Suppressor macrophage treated with lipopolysaccharide for 4 hours (primary cell): ENCODE measurements at regions not wholly inside any gene's neighbourhood (a gene's known extent, or its start where the extent isn't known, plus 50 kb on each side); places are given as distances from the start of the nearest gene placed in this dataset.
"Not testable (repeated sequence)": the region's sequence is repeated elsewhere in the genome, so short reads cannot be mapped to it uniquely, and the experiment has no call there.

ENCODE experiments used
- DNase-seq: peaks from one replicate; pipeline ENCODE4 v3.0.0-alpha.2; 2020

DNA sequence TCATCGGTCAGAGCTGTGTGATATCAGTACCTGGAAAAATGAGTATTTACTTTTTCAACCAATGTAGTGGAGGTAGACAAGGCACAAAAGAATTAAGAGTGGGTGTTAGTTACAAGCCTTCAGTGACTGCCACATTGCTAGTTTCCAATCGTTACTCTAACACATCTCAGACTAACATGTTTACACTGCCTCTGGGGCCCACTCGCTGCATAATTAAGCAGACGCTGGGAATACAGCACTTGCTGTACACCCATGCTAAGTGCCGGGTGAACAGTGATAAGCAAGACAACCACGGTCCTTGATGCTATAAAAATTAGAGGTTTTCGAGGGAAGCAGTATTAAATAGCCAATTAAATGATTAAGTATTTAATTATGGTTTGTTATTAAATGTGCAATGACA, 1147.6 kb downstream of the AACS start:
- no peak for DNase-seq

DNA sequence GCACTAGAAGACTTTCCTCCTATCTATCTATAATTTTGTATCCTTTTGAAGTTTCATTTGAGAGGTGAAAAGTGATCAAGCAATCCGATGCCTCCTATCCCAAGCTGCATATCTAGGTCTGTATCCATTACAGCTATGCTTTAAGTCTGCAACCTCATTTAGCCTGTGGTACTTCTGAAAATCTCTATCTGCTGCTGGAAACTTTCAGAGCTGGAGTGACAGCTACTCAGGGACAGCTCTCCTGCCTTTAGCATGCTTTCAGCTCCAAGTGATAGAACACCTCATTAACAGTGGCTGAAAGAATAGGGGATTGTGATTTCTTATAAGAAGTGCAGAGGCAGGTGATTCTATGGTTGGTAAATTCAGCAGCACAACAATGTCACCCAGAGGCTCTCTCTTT, 1153.5 kb downstream of the AACS start:
- no peak for DNase-seq

DNA sequence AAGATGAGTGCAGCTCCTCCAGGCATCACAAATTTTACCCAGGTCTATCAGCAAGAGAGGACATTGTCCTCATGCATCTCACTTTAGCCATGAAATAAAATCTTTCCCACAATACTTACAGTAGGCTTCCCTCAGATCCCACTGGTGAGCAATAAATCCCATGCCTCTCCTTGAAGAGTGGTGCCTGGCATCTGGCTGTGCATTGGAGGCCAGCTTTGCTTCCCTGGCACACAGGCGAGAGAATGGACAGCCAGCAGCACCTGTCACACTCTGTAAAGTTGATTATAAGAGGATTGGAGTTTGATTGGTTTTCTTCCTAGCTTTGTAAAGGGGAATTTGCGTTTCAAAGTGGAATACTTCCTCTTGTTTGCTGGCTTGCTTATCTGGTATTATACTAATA, 1153.9 kb downstream of the AACS start:
- no peak for DNase-seq

DNA sequence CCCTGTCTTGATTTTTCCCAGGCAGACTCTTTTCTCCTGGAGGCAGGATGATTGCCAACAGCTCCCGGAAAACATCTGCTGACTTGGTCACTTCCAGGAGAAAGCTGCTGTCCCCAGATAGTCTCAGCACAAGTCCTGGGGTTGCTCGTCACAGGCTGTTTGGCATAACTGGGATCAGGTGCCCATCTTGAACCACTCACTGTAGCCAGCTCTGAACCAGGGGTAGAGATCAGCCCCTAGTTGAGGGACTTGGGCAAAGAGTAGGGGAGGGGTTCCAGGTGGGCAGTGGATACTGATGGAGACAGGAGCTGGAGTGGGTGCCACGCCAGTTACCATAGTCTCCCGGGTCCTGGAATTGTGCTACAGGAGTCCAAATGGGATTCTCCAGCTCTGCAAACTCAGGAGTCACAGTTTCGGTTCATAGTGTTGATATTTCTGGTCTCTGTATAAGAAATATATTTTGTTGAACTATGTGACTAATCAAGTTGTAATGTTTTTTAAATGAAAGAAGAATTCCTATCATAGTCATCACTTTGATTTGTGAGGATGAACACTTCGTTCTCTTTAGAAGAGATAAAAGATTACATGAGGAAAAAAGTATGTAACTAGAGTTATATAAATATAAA, 1154.5 kb downstream of the AACS start:
- no peak for DNase-seq

DNA sequence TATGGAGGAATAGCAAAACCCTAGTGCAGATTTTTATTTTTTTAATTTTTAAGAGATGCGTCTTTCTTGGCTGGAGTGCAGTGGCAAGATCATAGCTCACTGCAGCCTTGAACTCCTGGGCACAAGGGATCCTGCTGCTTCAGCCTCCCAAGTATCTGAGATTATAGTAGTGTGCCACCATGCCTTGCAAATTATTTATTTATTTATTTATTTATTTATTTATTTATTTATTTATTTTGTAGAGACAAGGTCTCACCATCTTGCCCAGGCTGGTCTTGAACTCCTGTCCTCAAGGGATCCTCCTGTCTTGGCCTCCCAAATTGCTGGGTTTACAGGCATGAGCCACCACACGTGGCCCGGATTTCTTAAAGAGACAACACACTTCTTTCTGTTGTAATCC, 1158.8 kb downstream of the AACS start:
- no peak for DNase-seq

DNA sequence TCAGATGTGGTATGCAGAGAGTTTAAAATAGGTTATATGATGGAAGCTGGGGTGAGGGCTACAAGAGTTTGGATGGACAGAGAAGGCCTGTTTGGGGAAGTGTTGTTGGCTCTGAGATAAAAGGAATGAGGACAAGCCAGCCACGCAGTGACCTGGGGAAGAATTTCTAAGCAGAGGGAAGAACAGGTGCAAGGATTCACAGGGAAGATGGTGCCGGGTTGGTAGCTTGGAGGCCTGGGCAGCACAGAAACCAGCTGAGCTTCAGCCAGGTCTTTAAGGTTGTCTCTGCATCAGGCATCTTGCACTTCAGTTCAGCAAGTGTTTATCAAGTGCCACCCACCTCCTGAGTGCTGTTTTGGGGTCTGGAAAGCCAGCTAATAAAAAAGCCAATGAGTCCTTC, 1163.7 kb downstream of the AACS start:
- no peak for DNase-seq

DNA sequence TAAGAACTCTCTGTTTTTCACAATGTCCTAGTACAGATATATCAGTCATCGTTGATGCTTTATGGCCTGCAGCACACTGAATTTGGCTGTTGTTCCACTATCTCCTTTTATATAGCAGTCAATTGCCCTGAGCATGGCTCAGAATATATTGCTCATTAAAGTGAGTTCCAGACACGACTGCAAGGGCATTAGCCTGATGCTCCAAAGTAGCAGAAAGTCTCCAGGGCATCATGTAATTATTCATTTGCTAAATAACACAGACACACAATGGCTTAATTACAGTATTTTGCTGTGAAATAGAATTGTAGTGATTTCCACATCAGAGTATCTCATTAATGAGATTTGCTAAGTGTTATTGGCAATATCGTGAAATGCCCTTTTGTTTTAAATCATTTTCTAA, 1167.5 kb downstream of the AACS start:
- no peak for DNase-seq

DNA sequence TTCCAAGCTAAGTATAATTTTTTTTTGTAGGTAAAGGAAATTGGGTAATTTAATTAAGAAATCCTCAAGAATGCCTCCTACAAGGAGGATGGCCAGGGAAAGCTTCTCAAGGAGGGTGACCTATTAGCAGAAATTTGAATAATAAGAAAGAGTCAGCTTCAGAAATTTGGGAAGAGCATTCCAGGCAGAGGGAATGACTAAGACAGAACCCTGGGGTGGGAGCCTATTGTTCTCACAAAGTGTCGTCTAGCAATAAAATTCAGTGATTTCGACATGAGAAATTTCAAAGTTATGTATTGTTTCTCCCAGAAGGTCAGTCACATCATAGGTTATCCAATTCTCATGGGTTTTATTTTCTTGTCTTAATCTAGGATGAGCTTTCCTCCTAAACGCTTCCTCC, 1168.4 kb downstream of the AACS start:
- DNase-seq = no peak

DNA sequence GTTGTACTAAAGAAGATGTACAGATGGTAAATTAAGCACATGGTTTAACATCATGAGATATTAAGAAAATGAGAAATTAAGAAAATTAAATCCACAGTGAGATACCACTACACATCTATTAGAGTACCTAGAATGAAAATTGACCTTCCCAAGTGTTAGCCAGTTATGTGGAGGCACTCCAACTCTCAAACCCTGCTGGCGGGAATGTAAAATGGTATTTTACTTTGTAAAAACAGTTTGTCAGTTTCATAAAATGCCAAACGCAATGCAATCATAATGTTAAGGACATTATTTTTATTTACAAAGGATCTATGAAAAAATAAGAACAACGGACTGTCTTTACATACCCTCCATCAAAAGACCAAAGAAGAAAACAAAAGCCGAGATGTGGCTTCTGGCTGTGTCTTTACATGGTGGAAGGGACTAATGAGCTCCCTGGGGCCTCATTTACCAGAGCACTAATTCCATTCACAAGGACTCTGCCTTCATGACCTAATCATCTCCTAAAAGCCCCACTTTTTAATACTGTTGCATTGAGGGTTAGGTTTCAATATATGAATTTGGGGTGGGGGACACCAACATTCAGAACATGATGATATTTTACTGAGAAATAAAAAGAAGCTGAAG, 1178.7 kb downstream of the AACS start:
- DNase-seq = no peak

DNA sequence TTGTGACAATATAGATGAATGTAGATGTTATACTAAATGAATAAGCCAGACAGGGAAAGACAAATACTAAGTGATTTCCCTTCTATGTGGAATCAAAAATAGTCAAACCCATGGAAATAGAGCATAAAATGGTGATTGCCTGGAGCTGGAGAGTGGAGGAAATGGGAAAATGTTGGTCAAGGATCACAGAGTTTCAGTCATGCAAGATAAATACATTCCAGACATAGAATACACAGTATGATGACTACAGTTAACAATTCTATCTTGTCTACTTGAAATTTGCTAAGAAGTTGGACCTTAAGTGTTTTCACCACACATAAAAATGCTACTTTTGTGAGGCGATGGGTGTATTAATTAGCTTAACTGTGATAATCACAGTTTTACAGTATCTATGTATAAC, 1182.7 kb downstream of the AACS start:
- no peak for DNase-seq

DNA sequence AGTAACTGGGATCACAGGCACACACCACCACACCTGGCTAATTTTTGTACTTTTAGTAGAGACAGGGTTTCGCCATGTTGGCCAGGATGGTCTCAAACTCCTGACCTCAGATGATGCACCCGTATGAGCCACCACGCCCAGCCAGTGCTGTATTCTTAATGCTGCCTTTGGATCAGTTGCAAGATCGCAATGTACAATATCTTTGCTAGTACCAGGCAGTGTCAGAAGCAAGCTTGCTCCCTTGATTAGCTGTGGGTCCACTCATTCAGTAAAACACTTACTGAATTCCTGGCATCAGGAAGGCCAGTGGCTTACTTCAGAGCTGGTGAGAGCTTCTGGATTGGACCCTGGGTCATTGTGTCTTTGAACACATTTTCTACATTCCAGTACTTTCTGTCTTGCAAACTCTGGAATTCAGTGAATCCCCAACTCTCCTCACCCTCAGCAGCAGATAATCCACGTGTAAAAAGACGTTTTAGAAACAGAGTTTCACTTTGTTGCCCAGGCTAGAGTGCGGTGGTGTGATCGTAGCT, 1183.7 kb downstream of the AACS start:
- DNase-seq = no peak

DNA sequence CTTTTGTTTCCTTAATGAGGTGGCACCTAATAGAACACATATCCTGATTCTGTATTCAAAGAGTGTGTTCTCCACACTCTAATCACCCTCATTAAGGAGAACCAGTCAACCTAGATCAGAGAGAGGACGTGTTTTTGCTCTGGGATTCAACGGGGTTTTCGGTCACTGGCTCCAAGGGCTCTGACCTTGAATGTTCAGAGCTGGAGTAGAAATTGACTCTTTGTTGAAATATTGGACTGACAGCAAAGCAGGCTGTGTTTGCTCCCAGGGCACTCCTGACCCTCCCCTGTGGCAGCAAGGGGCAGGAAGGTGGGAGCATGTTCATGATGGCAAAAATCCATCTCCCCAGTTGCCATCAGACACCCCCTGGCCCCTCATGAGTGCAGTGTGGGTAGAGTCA, 1193.0 kb downstream of the AACS start:
- no peak for DNase-seq

DNA sequence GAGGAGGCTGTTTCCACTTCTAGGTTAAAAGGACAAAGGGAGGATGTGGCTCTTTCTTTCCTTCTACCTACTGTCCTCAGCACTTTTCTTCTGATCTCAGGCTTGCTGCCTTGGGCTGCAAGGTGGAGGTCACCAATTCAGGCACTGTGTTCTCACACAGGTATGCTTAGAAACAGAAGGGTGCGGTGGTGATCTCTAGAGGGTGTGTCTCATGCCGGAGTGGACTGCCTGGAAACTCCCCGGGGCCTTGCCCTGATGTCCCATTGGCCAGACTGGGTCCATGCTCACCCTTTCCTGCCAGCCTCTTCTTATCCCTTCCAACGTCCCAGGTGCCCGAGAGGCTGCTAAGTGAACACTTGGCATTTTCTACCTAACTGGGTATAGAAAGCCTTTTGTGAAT, 1197.6 kb downstream of the AACS start:
- no peak for DNase-seq

DNA sequence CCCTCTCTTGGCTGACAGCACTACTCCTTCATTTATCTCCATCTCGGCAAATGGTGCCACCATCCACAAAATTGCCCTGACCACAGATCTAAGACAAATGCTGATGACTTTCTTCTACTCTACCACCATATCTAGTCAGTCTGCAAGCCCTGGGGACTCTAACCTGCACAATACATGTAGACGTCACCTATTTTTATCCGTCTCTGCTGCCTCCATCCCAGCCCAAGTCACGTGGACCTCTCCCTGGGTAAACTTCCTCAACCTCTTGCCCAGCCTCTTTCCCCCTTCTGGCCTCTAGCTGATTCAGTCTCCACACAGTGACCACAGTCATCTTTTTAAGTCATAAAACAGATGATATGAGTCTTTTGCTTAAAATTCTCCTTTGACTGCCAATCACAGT, 1203.0 kb downstream of the AACS start:
- DNase-seq = no peak

DNA sequence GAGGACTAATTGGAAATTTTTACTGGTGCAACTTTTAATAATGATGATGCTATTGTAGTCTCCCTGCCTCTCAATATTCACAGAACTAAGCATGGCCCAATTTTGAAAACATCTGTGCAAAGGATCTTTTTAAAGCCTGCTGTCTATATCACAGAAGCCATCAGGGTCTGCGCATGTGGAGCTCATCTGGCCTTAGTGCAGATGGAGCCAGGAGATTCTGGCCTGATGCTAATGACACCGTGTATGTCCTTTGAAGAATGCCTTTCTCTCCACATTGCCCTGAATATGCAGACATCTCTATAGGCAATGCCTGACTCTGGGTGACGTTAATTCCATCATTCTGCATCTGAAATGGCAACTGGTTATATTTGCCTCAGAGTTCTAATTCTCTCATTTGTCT, 1205.9 kb downstream of the AACS start:
- DNase-seq = no peak

DNA sequence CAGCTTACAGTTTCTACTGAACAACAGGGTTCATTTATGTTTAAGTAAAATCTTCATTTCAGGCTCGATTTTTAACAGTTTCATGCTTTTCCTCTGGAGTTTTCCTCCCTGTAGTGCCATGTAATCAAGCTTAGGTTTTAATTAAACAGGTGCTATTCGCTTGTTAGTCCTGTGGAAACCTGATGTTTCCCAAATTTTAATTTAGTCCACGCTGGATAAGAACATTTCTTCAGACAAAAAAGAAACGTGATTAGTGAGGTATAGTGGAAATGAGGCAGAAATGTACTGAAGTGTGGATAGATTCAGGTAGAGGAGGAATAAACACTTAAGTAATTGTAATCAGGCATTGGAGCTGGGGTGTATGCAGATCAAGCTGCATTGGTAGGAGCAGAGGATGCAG, 1217.5 kb downstream of the AACS start:
- no peak for DNase-seq

DNA sequence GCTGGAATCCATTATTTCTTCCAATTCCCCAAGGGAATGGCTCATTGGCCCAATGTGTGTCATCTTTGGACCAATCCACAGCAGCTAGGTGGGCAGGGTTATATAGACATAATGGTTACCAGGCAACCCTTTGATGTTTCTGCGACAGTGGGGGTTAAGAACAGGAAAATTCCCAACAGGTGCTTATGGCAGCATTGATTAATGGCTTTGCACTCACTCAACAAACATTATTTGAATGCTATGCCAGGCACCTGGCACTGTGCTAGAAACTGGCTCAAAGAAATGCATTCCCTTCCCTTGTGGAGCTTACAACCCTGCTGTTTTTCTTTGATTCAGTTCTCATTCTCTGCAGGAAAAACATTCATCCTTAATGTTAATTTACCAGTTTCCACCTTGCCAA, 1221.0 kb downstream of the AACS start:
- DNase-seq = no peak

DNA sequence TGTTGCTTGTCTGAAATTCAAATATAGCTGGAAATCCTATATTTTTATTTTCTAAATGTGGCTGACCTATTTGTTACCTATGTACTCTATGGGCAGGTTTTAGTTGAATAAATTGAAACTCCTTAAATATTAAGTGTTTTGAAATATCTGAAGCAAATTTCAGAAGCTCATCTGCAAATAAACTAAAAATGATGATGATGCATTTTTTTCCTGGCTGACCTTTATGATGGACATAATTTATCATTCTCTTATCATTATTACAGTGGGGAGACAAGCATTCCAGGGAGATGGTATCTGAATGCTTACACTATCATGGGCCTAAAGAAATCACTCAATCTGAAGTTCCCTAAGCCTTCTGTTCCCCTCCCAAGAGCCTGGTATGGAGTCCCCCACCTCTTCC, 1225.2 kb downstream of the AACS start:
- DNase-seq = no peak

DNA sequence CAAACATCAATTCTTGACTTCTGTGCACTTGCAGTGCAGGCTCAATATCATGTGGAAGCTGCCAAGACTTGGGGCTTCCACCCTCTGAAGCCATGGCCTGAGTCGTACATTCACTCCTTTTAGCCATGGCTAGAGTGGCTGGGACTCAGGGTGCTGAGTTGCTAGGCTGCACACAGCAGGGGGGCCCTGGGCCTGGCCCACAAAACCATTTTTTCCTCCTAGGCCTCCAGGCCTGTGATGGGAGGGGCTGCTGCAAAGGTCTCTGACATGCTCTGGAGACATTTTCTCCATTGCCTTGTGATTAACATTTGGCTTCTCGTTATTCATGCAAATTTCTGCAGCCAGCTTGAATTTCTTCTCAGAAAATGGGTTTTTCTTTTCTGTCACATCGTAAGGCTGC, 1226.8 kb downstream of the AACS start:
- not testable (repeated sequence) for DNase-seq

DNA sequence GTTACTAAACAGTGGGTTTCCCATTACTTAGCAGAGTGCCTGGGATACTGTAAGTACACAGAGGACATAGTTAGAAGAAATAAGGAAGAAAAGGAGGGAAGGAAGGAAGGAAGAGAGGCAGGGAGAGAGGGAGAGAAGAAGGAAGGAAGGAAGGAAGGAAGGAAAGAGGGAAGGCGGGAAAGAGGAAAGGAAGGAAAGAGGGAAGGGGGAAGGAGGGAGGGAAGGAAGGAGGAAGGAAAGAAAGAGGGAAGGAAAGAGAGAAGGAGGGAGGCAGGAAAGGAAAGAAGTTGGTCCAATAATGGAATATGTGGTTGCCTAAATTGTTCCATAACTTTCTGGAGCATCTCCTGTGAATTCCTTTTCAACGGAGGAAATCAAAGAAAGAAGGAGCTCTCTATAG, 1230.4 kb downstream of the AACS start:
- DNase-seq = no peak

DNA sequence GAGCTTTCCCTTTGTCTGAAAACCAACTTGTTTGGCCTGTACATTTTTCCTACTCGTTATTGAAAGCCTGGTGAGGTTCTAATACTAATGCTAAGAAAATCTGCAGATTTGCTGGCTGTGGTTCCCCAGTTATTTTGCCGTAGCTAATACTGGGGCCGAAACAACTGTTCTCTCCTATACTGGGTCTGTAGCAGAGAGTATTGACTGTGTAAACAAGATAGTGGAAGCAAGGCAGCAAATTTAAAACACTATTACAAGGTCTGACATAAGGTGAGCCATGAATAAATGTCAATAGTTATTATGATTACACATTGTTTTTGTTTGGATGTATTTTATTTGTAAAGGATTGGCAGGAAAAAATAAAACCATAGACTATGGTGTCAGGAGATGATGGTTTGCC, 1244.0 kb downstream of the AACS start:
- no peak for DNase-seq

DNA sequence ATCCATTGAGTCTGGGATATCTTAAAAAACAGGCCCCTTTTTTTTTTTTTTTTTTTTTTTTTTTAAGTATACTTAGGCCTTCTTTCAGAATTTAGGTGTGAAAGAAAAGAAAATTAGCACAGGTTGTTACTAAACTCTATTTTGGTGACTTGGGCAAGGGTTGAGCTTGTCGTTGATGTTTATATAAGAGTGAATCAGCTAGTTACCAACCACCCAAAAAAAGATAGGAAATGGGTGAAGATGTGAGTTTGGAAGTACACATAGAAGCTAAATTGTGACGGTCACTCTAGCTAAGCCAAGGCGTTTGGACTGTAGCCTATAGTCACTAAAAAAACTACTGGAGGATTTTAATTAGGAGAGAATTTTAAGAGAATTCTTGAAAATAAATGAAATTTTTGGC, 1247.2 kb downstream of the AACS start:
- no peak for DNase-seq

DNA sequence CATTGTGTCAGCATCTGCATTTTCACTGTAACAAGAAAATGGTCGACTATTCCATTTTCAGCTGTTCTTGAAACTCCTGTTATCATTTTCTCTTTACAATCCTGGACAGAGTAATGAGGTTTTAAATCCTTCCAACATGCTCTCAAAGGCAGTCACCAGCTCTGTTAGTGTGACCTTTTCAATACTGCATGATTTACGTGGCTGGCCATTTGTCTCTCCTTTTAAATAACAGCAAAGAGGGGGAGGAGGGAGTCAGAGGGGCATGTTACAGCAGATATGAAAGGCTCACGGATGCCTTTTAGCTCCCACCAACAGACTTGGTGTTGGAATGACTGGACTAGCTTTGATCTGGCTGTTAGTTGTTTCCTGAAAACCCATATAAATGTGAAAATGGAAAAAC, 1251.2 kb downstream of the AACS start:
- no peak for DNase-seq

DNA sequence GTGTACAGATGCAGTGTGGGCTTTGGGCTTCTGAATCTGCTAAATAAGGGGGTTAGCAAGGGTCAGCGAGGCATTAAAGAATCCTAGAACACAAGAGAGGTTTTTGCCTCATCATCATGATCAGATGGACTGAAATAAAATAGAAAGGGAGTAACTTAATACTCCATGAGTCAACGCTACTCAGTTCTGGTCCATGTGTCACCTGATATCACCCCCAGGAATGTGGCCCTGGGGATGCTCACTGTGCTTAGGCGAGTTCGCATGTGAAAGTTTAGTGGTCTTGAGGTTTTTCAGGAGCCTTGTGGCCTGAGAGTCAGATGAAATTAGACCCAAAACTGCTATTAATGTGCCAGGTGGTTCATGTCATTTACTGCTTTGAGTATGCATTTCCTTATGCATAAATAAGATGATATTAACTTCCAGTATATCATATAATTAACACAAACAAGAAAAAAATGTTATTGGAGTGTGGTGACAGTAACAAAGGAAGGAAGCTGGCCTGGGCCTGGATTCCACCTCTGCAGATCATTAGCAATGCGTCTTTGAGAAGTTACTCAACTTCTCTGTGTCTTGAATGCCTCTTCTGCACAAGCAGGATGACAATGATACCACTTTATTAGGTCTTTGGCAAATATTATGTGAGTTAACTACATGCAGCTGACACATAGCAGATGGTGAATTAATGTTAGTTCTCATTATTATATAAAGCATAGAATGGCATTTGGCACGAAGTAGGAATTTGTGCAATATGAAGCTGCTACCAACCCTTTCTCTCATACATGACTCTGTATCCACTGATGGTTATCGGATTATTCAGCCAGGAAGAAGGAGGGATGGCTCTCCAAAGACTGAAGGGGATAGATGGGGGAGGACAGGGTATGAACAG, 1272.6 kb downstream of the AACS start:
- no peak for DNase-seq
